Transverse colon (tissue), 4 donors: ENCODE measurements at regions not wholly inside any gene's neighbourhood (a gene's known extent, or its start where the extent isn't known, plus 50 kb on each side); places are given as distances from the start of the nearest gene placed in this dataset.

Experiments
- DNase-seq: peaks from one replicate; pipeline ENCODE4 v3.0.0-alpha.2; 2019
- H3K27ac ChIP-seq, 4 donors: fragments of 200-600 bp; sonication (generic); 2 replicates each; pipeline ENCODE4 v1.5.1; 2016 to 2018; ENCODE audit warnings: inconsistent platforms in 4 of 4
- H3K27me3 ChIP-seq: fragments of 200-600 bp; sonication (generic); 2 replicates; pipeline ENCODE4 v1.5.1; 2017; ENCODE audit warnings: inconsistent platforms
- H3K36me3 ChIP-seq, 4 donors: fragments of 200-600 bp; sonication (generic); 2 replicates each; pipeline ENCODE4 v1.5.1; 2017 to 2019; ENCODE audit warnings: inconsistent platforms in 4 of 4
- H3K4me1 ChIP-seq, 4 donors: fragments of 200-600 bp; sonication (generic); 2 replicates each; pipeline ENCODE4 v1.5.1; 2017 to 2020; ENCODE audit warnings: inconsistent platforms in 4 of 4
- H3K4me3 ChIP-seq, 4 donors: fragments of 200-600 bp; sonication (generic); 1 replicate in 1 of 4; 2 replicates in 3 of 4; pipeline versions ENCODE4 v1.5.1 to v1.6.1; 2017 to 2019; ENCODE audit warnings: inconsistent platforms in 4 of 4
- H3K9me3 ChIP-seq, 2 donors: fragments of 200-600 bp; sonication (generic); 2 replicates each; pipeline ENCODE4 v1.5.1; 2017 to 2019; ENCODE audit warnings: inconsistent platforms in 2 of 2
- EP300 ChIP-seq: sonication (generic); formaldehyde crosslinking; IDR thresholded peaks from one replicate; pipeline ENCODE4 v1.6.1; 2017; ENCODE audit warnings: antibody characterized with exemption, low read depth
- POLR2A ChIP-seq: fragments of 450-650 bp; IDR thresholded peaks from one replicate; pipeline ENCODE4 v1.6.1; 2016; ENCODE audit warnings: antibody characterized with exemption, mild to moderate bottlenecking, moderate library complexity
- POLR2AphosphoS5 ChIP-seq, 3 donors: sonication (generic); formaldehyde crosslinking; IDR thresholded peaks; one replicate each; pipeline ENCODE4 v1.6.1; 2016; ENCODE audit warnings: antibody characterized with exemption in 3 of 3
- WGBS, 2 donors: methylation state at CpG; one replicate each; pipeline ENCODE4 v1.1.5; 2018; ENCODE audit warnings: low coverage in 1 of 2; 5-methylcytosine and 5-hydroxymethylcytosine counted together
- in situ Hi-C, 4 donors: fragments of 200-750 bp; cut with MboI; loops; one replicate each; pipeline versions ENCODE4 v1.15.0 to v1.15.1; 2017; ENCODE audit warnings: low sequenced_read_pairs in 3 of 4, low pct_ligation_motif_present in 1 of 4, low pct_unique_long_range_greater_than_20kb in 1 of 4
- intact Hi-C: fragments of 100-400 bp; cut with DNase I; formaldehyde crosslinking; loops from one replicate; pipeline ENCODE4 v1.15.1; 2023; ENCODE audit warnings: low total_unique reads
- TF ChIP-seq, protein P1 (sequence below), 5 experiments: fragments of 200-600 bp in 3 of 5; fragments of 450-650 bp in 2 of 5; sonication (generic) in 3 of 5; IDR thresholded peaks; 1 replicate in 2 of 5; 2 replicates in 3 of 5; pipeline ENCODE4 v1.5.1; 2016 to 2017; ENCODE audit warnings: antibody characterized with exemption in 5 of 5, inconsistent platforms in 3 of 5, mild to moderate bottlenecking in 2 of 5, moderate library complexity in 1 of 5

DNA sequence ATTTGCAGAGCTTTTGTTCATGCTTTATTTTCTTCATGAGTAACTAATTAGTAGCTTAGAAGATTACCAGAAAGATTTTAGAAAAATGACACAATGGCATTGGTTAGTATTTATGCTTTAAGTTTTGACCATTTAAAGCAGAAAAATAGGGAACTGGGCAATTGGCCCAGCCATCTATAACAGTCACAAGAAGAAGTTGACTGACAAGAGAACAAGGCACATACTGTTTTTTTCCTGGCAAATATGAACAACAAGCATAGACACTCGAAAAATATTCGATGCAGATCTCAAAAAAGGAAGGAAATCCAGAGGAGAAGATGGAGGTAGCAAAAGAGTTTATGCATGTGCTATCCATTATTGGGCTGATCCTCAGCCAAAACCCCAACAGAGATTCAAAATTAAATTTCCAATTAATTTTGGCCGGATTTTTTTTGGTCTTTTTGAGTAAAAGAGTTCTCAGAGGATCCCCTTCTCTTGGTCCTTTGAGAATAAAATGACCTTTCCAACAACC lies 200.8 kb upstream of the SLC35G4 start:
- no peak for DNase-seq
- Histone ChIP-seq H3K9me3 (no peaks in the 10 kb centered on the region), H3K27me3 (no peaks in the 10 kb centered on the region), H3K4me1 (no peaks in the 10 kb centered on the region), H3K27ac (no peak overlapping the region), H3K36me3 (no peaks in the 10 kb centered on the region), H3K4me3 (no peak overlapping the region)
- in situ Hi-C loops, result no loop called here
- WGBS, 2 donors, result 58% methylated on average over 3 of the region's 3 CpGs
- no peak for TF ChIP-seq POLR2AphosphoS5 (IDR thresholded peaks at IDR 0.05)
- no peak for TF ChIP-seq EP300
- TF ChIP-seq POLR2A, result no peak
- TF ChIP-seq, protein P1, sequence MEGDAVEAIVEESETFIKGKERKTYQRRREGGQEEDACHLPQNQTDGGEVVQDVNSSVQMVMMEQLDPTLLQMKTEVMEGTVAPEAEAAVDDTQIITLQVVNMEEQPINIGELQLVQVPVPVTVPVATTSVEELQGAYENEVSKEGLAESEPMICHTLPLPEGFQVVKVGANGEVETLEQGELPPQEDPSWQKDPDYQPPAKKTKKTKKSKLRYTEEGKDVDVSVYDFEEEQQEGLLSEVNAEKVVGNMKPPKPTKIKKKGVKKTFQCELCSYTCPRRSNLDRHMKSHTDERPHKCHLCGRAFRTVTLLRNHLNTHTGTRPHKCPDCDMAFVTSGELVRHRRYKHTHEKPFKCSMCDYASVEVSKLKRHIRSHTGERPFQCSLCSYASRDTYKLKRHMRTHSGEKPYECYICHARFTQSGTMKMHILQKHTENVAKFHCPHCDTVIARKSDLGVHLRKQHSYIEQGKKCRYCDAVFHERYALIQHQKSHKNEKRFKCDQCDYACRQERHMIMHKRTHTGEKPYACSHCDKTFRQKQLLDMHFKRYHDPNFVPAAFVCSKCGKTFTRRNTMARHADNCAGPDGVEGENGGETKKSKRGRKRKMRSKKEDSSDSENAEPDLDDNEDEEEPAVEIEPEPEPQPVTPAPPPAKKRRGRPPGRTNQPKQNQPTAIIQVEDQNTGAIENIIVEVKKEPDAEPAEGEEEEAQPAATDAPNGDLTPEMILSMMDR (IDR thresholded peaks at IDR 0.05), result no peak
- intact Hi-C loops, result no loop called here

DNA sequence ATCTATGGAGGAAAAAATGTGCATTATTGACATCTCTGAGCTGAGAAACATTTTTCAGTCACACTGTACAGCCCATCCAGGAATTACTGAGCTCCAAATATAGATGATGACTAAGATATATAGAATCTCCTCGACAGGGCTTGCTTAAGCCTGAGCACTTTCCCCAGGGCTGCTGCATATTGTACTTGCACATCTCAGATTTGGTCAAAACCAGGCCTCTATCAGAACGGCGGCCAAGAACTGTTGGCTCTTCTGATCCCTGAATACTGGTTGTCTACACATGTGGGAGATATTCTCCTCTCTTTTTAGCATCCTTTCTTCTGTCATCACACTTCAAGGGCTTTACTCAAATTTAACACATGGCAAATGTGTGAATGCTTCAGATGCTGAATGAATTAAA lies 201.5 kb upstream of the SLC35G4 start:
- Histone ChIP-seq H3K4me3 (no peak overlapping the region), H3K9me3 (no peaks in the 10 kb centered on the region), H3K27me3 (no peaks in the 10 kb centered on the region), H3K4me1 (no peaks in the 10 kb centered on the region), H3K27ac (no peak overlapping the region), H3K36me3 (no peaks in the 10 kb centered on the region)
- in situ Hi-C loops, result no loop called here
- intact Hi-C loops, result no loop called here
- DNase-seq, result no peak
- 63 to 80% methylated on average over 3 of the region's 3 CpGs for whole genome bisulfite sequencing, 2 donors
- no peak for TF ChIP-seq POLR2A
- TF ChIP-seq, protein P1 (IDR thresholded peaks at IDR 0.05), result no peak
- no peak for TF ChIP-seq EP300
- TF ChIP-seq POLR2AphosphoS5 (IDR thresholded peaks at IDR 0.05), result no peak

DNA sequence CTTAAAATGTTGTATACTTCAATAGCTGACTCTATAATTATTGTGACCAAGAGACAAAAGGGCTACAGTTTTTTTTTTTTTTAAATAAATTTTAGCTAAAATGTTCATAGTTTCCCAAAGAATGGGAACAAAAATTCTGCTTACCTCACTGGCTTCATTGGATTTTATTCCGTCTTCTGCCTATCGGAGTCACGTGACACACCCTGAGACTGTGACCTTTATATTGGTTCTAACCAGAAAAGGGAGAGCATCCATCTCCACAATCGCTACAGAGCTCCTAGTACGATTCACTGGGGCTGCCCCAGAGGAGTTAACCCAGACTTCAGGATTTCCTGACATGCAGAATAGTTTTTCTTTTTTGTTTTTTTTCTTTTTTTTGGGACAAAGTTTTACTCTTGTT lies 203.6 kb upstream of the SLC35G4 start:
- Histone ChIP-seq H3K9me3 (no peaks in the 10 kb centered on the region), H3K4me3 (no peak overlapping the region), H3K27ac (no peak overlapping the region), H3K4me1 (no peaks in the 10 kb centered on the region), H3K36me3 (no peaks in the 10 kb centered on the region), H3K27me3 (no peaks in the 10 kb centered on the region)
- no peak for DNase-seq
- in situ Hi-C loops, result no loop called here
- 83 to 100% methylated on average over 2 to 5 of the region's 5 CpGs for WGBS, 2 donors
- TF ChIP-seq, protein P1 (IDR thresholded peaks at IDR 0.05), result no peak
- TF ChIP-seq EP300, result no peak
- TF ChIP-seq POLR2AphosphoS5 (IDR thresholded peaks at IDR 0.05), result no peak
- no peak for TF ChIP-seq POLR2A
- intact Hi-C loops, result no loop called here

DNA sequence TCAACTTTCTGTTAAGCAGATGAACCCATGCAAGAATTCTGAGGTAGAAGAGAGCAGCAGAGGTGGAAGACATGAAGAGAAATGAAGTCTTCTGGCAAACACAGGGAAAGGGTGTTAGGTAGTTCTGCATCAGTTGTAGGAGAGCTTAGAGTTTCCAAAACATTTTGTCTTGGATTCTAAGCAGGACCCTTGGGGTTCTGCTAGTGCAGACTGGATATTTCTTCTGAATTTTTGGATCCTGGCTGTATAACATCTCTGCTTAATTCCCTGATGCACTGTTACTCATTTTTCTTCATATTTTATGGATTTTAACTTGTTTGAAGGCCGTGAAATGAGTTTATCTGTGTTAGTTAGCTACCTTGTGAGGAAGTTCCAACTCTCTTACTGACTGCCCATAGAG lies 208.7 kb upstream of the SLC35G4 start:
- intact Hi-C loops, result no loop called here
- Histone ChIP-seq H3K27me3 (no peaks in the 10 kb centered on the region), H3K9me3 (no peaks in the 10 kb centered on the region), H3K4me1 (no peaks in the 10 kb centered on the region), H3K4me3 (no peak overlapping the region), H3K36me3 (no peaks in the 10 kb centered on the region), H3K27ac (no peak overlapping the region)
- TF ChIP-seq, protein P1 (IDR thresholded peaks at IDR 0.05), result no peak
- TF ChIP-seq POLR2AphosphoS5 (IDR thresholded peaks at IDR 0.05), result no peak
- no peak for TF ChIP-seq EP300
- no peak for TF ChIP-seq POLR2A
- no peak for DNase-seq
- 36% methylated on average over 1 of the region's 1 CpG; no CpG with 5 or more reads in 1 of the 2 donors for WGBS, 2 donors
- in situ Hi-C loops, result no loop called here
